HCT116 (cell line): ENCODE measurements at regions not wholly inside any gene's neighbourhood (a gene's known extent, or its start where the extent isn't known, plus 50 kb on each side); places are given as distances from the start of the nearest gene placed in this dataset.
"Not testable (repeated sequence)": the region's sequence is repeated elsewhere in the genome, so short reads cannot be mapped to it uniquely, and the experiment has no call there.

ENCODE experiments used
- CTCF ChIP-seq, 3 experiments: fragments of 200-600 bp in 1 of 3; sonication (generic) in 1 of 3; IDR thresholded peaks in 2 of 3; conservative IDR thresholded peaks in 1 of 3; 2 replicates each; pipeline ENCODE4 v1.5.1; 2012 to 2017; ENCODE audit warnings: low read depth in 2 of 3, low read length in 2 of 3, antibody characterized with exemption in 1 of 3, borderline replicate concordance in 1 of 3, control low read depth in 1 of 3, mild to moderate bottlenecking in 1 of 3, mixed read lengths in 1 of 3, mixed run types in 1 of 3, moderate library complexity in 1 of 3; ENCODE audit not compliant: insufficient read depth in 1 of 3
- EZH2 ChIP-seq: fragments of 200-600 bp; sonication (generic); IDR thresholded peaks from 2 replicates; pipeline ENCODE4 v1.6.1; 2017; ENCODE audit warnings: antibody characterized with exemption, mixed run types
- REST ChIP-seq: IDR thresholded peaks from 2 replicates; pipeline ENCODE4 v1.6.1; 2012; ENCODE audit warnings: low read depth
- TCF7L2 ChIP-seq: IDR thresholded peaks from 2 replicates; pipeline ENCODE4 v1.7.0; 2011; ENCODE audit warnings: borderline replicate concordance, inconsistent platforms; ENCODE audit not compliant: insufficient read depth, insufficient read length; ENCODE audit errors: extremely low read depth

GRCh38 chr16:32152434-32152833 is 100.7 kb upstream of the TP53TG3D start:
- not testable (repeated sequence) for TF ChIP-seq CTCF (IDR thresholded peaks at IDR 0.05 in 2 of 3, conservative IDR thresholded peaks at IDR 0.05 in 1 of 3; ENCODE audit: borderline replicate concordance in 1 of 3, insufficient read depth in 1 of 3, low read depth in 2 of 3, low read length in 2 of 3); REST; EZH2; TCF7L2
